Activated CD4-positive, alpha-beta T cell treated with anti-CD3 and anti-CD28 coated beads for 1 hour (primary cell): ENCODE measurements at regions not wholly inside any gene's neighbourhood (a gene's known extent, or its start where the extent isn't known, plus 50 kb on each side); places are given as distances from the start of the nearest gene placed in this dataset.
"Not testable (repeated sequence)": the region's sequence is repeated elsewhere in the genome, so short reads cannot be mapped to it uniquely, and the experiment has no call there.

Experiments used
- DNase-seq: peaks from one replicate; pipeline ENCODE4 v3.0.0-alpha.2; 2020

GRCh38 chr19:37303591-37304171 lies 67.2 kb upstream of the ZNF527 start:
- no peak for DNase-seq

GRCh38 chr19:37304190-37304883 lies 66.6 kb upstream of the ZNF527 start:
- DNase-seq, result no peak

GRCh38 chr19:37304884-37305255 lies 66.0 kb upstream of the ZNF527 start:
- DNase-seq, result no peak

GRCh38 chr19:37306383-37306963 lies 64.4 kb upstream of the ZNF527 start:
- DNase-seq, result no peak

- DNase-seq, result no peak
Measured at GRCh38 chr19:37309834-37310575, 60.9 kb upstream of the ZNF527 start.

- peak; percentile 42 for DNase-seq
Measured at GRCh38 chr19:37312531-37313334, 58.2 kb upstream of the ZNF527 start.

GRCh38 chr19:37313335-37313627 lies 57.6 kb upstream of the ZNF527 start:
- no peak for DNase-seq

GRCh38 chr19:37317403-37318209 lies 53.3 kb upstream of the ZNF527 start:
- DNase-seq, result peak; percentile 85

GRCh38 chr19:37320988-37321387 lies 49.9 kb upstream of the ZNF527 start:
- not testable (repeated sequence) for DNase-seq
